SK-N-SH (cell line): ENCODE measurements at regions not wholly inside any gene's neighbourhood (a gene's known extent, or its start where the extent isn't known, plus 50 kb on each side); places are given as distances from the start of the nearest gene placed in this dataset.

Experiments
- EP300 ChIP-seq, 2 experiments: IDR thresholded peaks; 2 replicates each; pipeline versions ENCODE4 v1.4.0 to v1.6.1; 2012; ENCODE audit warnings: borderline replicate concordance in 1 of 2, low read depth in 1 of 2, low read length in 1 of 2
- EZH2phosphoT487 ChIP-seq: fragments of 200-600 bp; sonication (generic); IDR thresholded peaks from 2 replicates; pipeline ENCODE4 v1.6.1; 2017; ENCODE audit warnings: low read depth, mixed run types, mild to moderate bottlenecking, antibody characterized with exemption, moderate library complexity, borderline replicate concordance
- FOXJ3 ChIP-seq: sonication (generic); formaldehyde crosslinking; IDR thresholded peaks from 2 replicates; pipeline ENCODE4 v1.5.1; 2020; ENCODE audit warnings: mild to moderate bottlenecking, missing genetic modification reagents
- GABPA ChIP-seq: IDR thresholded peaks from 2 replicates; pipeline ENCODE4 v1.4.0; 2012; ENCODE audit warnings: low read depth, mild to moderate bottlenecking
- NFIC ChIP-seq: IDR thresholded peaks from 2 replicates; pipeline ENCODE4 v1.4.0; 2012; ENCODE audit warnings: borderline replicate concordance
- POLR2AphosphoS5 ChIP-seq: IDR thresholded peaks from 2 replicates; pipeline ENCODE4 v1.6.1; 2012; ENCODE audit warnings: low read depth, low read length
- SIN3A ChIP-seq: IDR thresholded peaks from 2 replicates; pipeline ENCODE4 v1.6.1; 2012; ENCODE audit warnings: low read depth, mild to moderate bottlenecking, low read length, moderate library complexity, borderline replicate concordance
- SMC3 ChIP-seq: IDR thresholded peaks from 2 replicates; pipeline ENCODE4 v1.6.1; 2012; ENCODE audit warnings: low read depth, low read length, improper control_type of control experiment
- TAF1 ChIP-seq: IDR thresholded peaks from 2 replicates; pipeline ENCODE4 v1.6.1; 2012; ENCODE audit warnings: low read depth, mild to moderate bottlenecking, low read length, moderate library complexity, borderline replicate concordance
- TEAD4 ChIP-seq: IDR thresholded peaks from 2 replicates; pipeline ENCODE4 v1.4.0; 2012; ENCODE audit warnings: mild to moderate bottlenecking, borderline replicate concordance; ENCODE audit not compliant: insufficient read depth
- TF ChIP-seq, protein P1 (sequence below): fragments of 200-600 bp; sonication (generic); IDR thresholded peaks from 2 replicates; pipeline ENCODE4 v1.6.1; 2017; ENCODE audit warnings: antibody characterized with exemption, mild to moderate bottlenecking, moderate library complexity
- TF ChIP-seq, protein P2 (sequence below): IDR thresholded peaks from 2 replicates; pipeline ENCODE4 v1.6.1; 2012; ENCODE audit warnings: mild to moderate bottlenecking, low read depth, low read length, moderate library complexity
- TF ChIP-seq, protein P3 (sequence below): fragments of 150-350 bp; IDR thresholded peaks from 2 replicates; pipeline ENCODE4 v1.6.1; 2017; ENCODE audit warnings: antibody characterized with exemption, low read length, low read depth, borderline replicate concordance
- TF ChIP-seq, protein P4 (sequence below): IDR thresholded peaks from 2 replicates; pipeline ENCODE4 v1.4.0; 2012; ENCODE audit warnings: low read depth

DNA sequence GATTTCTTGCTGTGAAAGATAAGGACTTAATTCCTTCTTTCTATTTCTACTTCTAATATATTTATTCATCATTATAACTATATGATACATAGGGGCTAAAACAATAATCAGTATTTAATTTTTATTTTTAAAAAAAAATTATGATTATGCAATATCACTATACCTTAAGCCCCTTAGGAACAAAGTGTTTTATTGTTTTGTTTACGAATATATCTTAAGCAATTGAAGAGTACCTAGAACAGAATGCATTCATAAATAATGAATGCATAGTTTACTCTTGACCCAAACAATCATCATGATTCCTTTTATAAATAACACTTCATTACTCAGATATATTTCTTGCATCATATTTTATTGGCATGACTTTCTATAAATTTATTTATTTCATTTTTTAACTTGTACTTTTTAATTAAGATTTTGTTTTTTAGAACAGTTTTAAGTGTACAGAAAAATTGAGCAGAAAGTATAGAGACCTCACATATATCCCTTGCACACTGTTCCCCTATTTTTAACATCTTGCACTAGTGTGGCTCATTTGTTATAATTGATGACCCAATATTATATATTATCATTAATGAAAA lies 339.9 kb upstream of the SPRY2 start:
- TF ChIP-seq, protein P1, sequence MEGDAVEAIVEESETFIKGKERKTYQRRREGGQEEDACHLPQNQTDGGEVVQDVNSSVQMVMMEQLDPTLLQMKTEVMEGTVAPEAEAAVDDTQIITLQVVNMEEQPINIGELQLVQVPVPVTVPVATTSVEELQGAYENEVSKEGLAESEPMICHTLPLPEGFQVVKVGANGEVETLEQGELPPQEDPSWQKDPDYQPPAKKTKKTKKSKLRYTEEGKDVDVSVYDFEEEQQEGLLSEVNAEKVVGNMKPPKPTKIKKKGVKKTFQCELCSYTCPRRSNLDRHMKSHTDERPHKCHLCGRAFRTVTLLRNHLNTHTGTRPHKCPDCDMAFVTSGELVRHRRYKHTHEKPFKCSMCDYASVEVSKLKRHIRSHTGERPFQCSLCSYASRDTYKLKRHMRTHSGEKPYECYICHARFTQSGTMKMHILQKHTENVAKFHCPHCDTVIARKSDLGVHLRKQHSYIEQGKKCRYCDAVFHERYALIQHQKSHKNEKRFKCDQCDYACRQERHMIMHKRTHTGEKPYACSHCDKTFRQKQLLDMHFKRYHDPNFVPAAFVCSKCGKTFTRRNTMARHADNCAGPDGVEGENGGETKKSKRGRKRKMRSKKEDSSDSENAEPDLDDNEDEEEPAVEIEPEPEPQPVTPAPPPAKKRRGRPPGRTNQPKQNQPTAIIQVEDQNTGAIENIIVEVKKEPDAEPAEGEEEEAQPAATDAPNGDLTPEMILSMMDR: no peak
- TF ChIP-seq GABPA (no peak), SMC3 (no peak), TAF1 (no peak), POLR2AphosphoS5 (no peak), SIN3A (no peak), TEAD4 (no peak), NFIC (no peak), EP300 (IDR thresholded peaks at IDR 0.05; ENCODE audit: borderline replicate concordance in 1 of 2, low read depth in 1 of 2, low read length in 1 of 2) (no peak), FOXJ3 (CRISPR knock-in tag) (no peak), EZH2phosphoT487 (no peak)
- TF ChIP-seq, protein P2, sequence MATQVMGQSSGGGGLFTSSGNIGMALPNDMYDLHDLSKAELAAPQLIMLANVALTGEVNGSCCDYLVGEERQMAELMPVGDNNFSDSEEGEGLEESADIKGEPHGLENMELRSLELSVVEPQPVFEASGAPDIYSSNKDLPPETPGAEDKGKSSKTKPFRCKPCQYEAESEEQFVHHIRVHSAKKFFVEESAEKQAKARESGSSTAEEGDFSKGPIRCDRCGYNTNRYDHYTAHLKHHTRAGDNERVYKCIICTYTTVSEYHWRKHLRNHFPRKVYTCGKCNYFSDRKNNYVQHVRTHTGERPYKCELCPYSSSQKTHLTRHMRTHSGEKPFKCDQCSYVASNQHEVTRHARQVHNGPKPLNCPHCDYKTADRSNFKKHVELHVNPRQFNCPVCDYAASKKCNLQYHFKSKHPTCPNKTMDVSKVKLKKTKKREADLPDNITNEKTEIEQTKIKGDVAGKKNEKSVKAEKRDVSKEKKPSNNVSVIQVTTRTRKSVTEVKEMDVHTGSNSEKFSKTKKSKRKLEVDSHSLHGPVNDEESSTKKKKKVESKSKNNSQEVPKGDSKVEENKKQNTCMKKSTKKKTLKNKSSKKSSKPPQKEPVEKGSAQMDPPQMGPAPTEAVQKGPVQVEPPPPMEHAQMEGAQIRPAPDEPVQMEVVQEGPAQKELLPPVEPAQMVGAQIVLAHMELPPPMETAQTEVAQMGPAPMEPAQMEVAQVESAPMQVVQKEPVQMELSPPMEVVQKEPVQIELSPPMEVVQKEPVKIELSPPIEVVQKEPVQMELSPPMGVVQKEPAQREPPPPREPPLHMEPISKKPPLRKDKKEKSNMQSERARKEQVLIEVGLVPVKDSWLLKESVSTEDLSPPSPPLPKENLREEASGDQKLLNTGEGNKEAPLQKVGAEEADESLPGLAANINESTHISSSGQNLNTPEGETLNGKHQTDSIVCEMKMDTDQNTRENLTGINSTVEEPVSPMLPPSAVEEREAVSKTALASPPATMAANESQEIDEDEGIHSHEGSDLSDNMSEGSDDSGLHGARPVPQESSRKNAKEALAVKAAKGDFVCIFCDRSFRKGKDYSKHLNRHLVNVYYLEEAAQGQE: no peak
- TF ChIP-seq, protein P3, sequence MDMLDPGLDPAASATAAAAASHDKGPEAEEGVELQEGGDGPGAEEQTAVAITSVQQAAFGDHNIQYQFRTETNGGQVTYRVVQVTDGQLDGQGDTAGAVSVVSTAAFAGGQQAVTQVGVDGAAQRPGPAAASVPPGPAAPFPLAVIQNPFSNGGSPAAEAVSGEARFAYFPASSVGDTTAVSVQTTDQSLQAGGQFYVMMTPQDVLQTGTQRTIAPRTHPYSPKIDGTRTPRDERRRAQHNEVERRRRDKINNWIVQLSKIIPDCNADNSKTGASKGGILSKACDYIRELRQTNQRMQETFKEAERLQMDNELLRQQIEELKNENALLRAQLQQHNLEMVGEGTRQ: no peak
- TF ChIP-seq, protein P4, sequence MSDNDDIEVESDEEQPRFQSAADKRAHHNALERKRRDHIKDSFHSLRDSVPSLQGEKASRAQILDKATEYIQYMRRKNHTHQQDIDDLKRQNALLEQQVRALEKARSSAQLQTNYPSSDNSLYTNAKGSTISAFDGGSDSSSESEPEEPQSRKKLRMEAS: no peak
